GM08714 (cell line): ENCODE measurements at regions not wholly inside any gene's neighbourhood (a gene's known extent, or its start where the extent isn't known, plus 50 kb on each side); places are given as distances from the start of the nearest gene placed in this dataset.

Experiments used
- H3K4me3 ChIP-seq: fragments of 200-500 bp; sonication (Bioruptor generic); 2 replicates; pipeline ENCODE4 v1.5.1; 2014; ENCODE audit warnings: mild to moderate bottlenecking, low read length, inconsistent platforms
- ZNF274 ChIP-seq: IDR thresholded peaks from 2 replicates; pipeline ENCODE4 v1.6.1; 2012; ENCODE audit warnings: mild to moderate bottlenecking, low read depth, low read length

GRCh38 chr10:124263726-124264125, 155.0 kb downstream of the OAT start:
- H3K4me3 ChIP-seq = no peak overlapping the region
- TF ChIP-seq ZNF274 = no peak

DNA sequence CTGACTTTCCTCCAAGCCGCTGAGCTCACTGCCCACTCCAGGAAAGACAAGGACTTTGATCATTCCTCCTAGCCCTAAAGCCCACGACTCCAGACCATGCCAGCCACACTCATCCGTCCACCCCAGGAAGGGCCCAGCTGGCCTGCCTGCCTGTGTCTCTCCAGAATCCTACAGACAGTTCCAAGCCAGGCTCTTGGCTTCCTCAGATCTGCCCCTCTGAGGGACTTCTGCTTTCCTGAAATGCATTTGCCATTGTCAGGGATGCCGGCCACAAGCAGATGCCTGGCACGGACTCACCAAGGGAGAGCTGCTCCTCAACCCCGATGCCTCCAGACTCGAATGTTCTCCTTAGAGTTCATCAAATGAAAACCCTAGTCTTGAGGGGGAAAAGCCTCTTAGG, 155.8 kb downstream of the OAT start:
- TF ChIP-seq ZNF274 = no peak
- H3K4me3 ChIP-seq = no peak overlapping the region

- TF ChIP-seq ZNF274 = no peak
These were observed 156.4 kb downstream of the OAT start for GRCh38 chr10:124262234-124262865.

DNA sequence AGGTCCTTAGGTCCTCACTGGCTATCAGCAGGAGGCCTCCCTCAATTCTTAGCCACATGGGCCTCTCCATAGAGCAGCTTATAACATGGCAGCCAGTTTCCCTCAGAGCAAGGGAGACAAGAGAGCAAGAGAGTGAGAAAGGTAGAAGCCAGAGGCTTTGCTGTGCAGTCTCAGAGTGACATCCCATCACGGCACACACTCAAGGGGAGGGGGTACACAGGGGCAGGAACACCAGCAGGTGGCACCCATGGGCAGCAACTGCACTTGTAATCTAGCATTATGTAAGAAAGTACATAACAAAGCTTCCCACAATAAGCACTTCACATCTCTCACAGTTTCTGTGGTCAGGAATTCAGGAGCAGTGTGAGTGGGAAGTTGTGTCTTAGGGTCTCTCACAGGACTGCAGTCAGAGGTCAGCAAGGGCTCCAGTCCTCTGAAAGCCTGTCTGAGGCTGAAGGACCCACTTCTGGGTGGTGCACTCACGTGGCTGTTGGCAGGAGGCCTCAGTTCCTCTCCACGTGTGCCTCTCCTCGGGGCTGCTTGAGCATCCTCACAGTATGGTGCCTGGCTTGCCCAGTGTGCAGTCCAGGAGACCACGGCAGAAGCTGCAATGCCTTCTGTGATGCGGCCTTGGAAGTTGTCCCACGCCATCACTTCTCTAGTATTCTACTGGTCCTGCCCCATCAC, 159.4 kb downstream of the OAT start:
- TF ChIP-seq ZNF274 = no peak
- H3K4me3 ChIP-seq = no peak overlapping the region

More at GRCh38 chr10:124262234-124262865, 156.4 kb downstream of the OAT start:
- H3K4me3 ChIP-seq = no peak overlapping the region

GRCh38 chr10:124257781-124258180, 160.9 kb downstream of the OAT start:
- no peak for TF ChIP-seq ZNF274
- no peak overlapping the region for H3K4me3 ChIP-seq

GRCh38 chr10:124256151-124256550, 162.6 kb downstream of the OAT start:
- TF ChIP-seq ZNF274 = no peak
- H3K4me3 ChIP-seq = no peak overlapping the region

- no peak for TF ChIP-seq ZNF274
- no peak overlapping the region for H3K4me3 ChIP-seq
These were observed 162.2 kb upstream of the CHST15 start for GRCh38 chr10:124255556-124255955.

GRCh38 chr10:124254490-124254889, 161.1 kb upstream of the CHST15 start:
- no peak for TF ChIP-seq ZNF274
- H3K4me3 ChIP-seq = no peak overlapping the region

- TF ChIP-seq ZNF274 = no peak
- H3K4me3 ChIP-seq = no peak overlapping the region
These were observed 159.6 kb upstream of the CHST15 start for GRCh38 chr10:124253006-124253405.

DNA sequence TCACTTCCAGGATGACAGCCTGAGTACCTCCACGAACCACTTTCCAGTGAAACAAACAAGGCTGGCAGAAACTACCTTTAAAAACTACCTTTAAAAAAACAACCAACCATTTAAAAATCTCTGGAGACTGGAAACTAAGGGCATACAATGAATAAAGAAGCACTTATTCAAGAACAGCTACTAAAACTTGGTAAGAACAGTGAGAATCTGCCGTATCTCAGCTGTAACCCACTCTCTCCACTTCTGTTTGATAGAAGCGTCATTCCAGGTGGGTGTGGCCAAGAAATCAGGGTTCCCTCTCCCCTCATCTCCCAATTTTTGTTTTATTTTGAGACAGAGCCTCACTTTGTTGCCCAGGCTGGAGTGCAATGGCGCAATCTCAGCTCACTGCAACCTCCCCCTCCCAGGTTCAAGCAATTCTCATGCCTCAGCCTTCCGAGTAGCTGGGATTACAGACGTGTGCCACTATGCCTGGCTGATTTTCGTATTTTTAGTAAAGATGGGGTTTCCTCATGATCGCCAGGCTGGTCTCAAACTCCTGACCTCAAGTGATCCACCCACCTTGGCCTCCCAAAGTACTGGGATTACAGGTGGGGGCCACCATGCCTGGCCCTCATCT, 158.8 kb upstream of the CHST15 start:
- no peak overlapping the region for H3K4me3 ChIP-seq
- TF ChIP-seq ZNF274 = no peak

GRCh38 chr10:124251317-124252065, 158.1 kb upstream of the CHST15 start:
- no peak for TF ChIP-seq ZNF274
- no peak overlapping the region for H3K4me3 ChIP-seq

- TF ChIP-seq ZNF274 = no peak
- H3K4me3 ChIP-seq = no peak overlapping the region
These were observed 157.1 kb upstream of the CHST15 start for GRCh38 chr10:124250506-124250905.

DNA sequence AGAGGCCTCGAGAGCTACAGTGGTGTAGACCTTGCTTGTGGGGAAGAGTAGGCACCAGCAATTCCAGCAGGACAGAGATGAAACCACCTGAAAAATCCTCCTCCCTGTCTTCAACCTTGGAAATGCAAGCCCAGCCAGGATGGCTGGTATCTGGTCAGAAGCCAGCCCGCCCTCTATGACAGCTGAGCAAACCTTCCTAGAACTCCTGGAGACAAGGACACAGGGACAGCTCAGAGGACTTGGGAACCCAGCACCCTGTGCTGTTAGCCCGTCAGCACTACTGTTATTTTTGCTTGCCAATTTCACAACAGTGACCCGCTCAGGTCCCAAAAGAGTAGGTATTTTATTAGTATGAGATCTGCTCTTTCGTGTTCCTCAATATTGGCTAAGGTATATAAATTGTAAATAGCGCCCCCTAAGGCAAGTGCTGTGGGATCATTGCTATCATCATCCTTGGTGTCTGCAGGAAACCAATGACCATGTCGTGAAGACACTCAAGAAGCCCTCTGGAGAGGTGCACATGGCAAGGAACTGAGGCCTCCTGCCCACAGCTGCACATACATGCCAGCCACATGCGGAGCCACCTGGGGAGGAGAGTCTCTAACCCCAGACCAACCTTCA, 156.5 kb upstream of the CHST15 start:
- H3K4me3 ChIP-seq = no peak overlapping the region

GRCh38 chr10:124249196-124249595, 155.8 kb upstream of the CHST15 start:
- H3K4me3 ChIP-seq = no peak overlapping the region
- TF ChIP-seq ZNF274 = no peak

More for the DNA sequence above, 156.5 kb upstream of the CHST15 start:
- no peak for TF ChIP-seq ZNF274
